ENCODE measurements at regions not wholly inside any gene's neighbourhood (a gene's known extent, or its start where the extent isn't known, plus 50 kb on each side); places are given as distances from the start of the nearest gene placed in this dataset.

DNA sequence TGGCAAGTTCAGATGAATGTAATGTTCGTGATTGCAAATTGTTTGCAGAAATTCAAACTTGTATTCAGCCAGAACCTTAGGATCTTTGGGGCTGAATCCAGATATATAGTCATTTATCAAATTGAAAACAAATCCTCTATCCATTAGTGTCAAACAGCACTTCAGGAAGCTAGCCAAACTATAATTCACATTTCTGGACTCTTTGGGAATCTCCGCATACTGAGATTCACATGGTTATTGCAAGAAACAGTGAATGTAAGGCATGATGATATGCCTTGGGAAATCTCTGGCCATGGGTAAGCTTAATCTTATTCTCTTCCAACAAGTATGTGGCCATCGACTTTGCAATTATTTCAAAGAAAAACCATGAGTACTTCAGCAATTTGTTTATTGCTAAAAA, 98.5 kb downstream of the KLHL28 start:
- TF ChIP-seq, protein P1, sequence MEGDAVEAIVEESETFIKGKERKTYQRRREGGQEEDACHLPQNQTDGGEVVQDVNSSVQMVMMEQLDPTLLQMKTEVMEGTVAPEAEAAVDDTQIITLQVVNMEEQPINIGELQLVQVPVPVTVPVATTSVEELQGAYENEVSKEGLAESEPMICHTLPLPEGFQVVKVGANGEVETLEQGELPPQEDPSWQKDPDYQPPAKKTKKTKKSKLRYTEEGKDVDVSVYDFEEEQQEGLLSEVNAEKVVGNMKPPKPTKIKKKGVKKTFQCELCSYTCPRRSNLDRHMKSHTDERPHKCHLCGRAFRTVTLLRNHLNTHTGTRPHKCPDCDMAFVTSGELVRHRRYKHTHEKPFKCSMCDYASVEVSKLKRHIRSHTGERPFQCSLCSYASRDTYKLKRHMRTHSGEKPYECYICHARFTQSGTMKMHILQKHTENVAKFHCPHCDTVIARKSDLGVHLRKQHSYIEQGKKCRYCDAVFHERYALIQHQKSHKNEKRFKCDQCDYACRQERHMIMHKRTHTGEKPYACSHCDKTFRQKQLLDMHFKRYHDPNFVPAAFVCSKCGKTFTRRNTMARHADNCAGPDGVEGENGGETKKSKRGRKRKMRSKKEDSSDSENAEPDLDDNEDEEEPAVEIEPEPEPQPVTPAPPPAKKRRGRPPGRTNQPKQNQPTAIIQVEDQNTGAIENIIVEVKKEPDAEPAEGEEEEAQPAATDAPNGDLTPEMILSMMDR (IDR thresholded peaks at IDR 0.05): no peak
- TF ChIP-seq POLR2A (IDR thresholded peaks at IDR 0.05) (no peak), POLR2AphosphoS5 (IDR thresholded peaks at IDR 0.05) (no peak)

Measured in prostate gland (tissue), 2 donors.